IMR-90 (cell line): ENCODE measurements at regions not wholly inside any gene's neighbourhood (a gene's known extent, or its start where the extent isn't known, plus 50 kb on each side); places are given as distances from the start of the nearest gene placed in this dataset.

Experiments used
- BHLHE40 ChIP-seq: fragments of 150-350 bp; IDR thresholded peaks from 2 replicates; pipeline ENCODE4 v1.6.1; 2016; ENCODE audit warnings: mild to moderate bottlenecking, low read depth, low read length
- CTCF ChIP-seq: conservative IDR thresholded peaks from 2 replicates; pipeline ENCODE4 v1.5.1; 2012; ENCODE audit warnings: mild to moderate bottlenecking, low read depth, low read length, improper control_type of control experiment
- FOS ChIP-seq: fragments of 150-350 bp; IDR thresholded peaks from 2 replicates; pipeline ENCODE4 v1.6.1; 2016; ENCODE audit warnings: low read depth, low read length
- MAZ ChIP-seq: IDR thresholded peaks from 2 replicates; pipeline ENCODE4 v1.6.1; 2012; ENCODE audit warnings: low read depth, mild to moderate bottlenecking, low read length, improper control_type of control experiment, moderate library complexity, borderline replicate concordance
- MXI1 ChIP-seq: IDR thresholded peaks from 2 replicates; pipeline ENCODE4 v1.6.1; 2012; ENCODE audit warnings: low read depth, mild to moderate bottlenecking, low read length, moderate library complexity, borderline replicate concordance
- POLR2A ChIP-seq: IDR thresholded peaks from 2 replicates; pipeline ENCODE4 v1.6.1; 2012; ENCODE audit warnings: mild to moderate bottlenecking, low read depth, low read length
- RCOR1 ChIP-seq: IDR thresholded peaks from 2 replicates; pipeline ENCODE4 v1.6.1; 2012; ENCODE audit warnings: mild to moderate bottlenecking, low read length, improper control_type of control experiment; ENCODE audit not compliant: insufficient replicate concordance
- SMC3 ChIP-seq: fragments of 150-350 bp; IDR thresholded peaks from 2 replicates; pipeline ENCODE4 v1.6.1; 2016; ENCODE audit warnings: low read depth, mild to moderate bottlenecking, antibody characterized with exemption, low read length, moderate library complexity
- TF ChIP-seq, protein P1 (sequence below): fragments of 150-350 bp; IDR thresholded peaks from 2 replicates; pipeline ENCODE4 v1.6.1; 2017; ENCODE audit warnings: mild to moderate bottlenecking, antibody characterized with exemption, low read length, low read depth
- TF ChIP-seq, protein P2 (sequence below): fragments of 150-350 bp; IDR thresholded peaks from 2 replicates; pipeline ENCODE4 v1.6.1; 2016; ENCODE audit warnings: low read depth, mild to moderate bottlenecking, low read length, moderate library complexity, borderline replicate concordance

- TF ChIP-seq CTCF (no peak), POLR2A (no peak), MAZ (no peak), FOS (no peak), MXI1 (no peak), BHLHE40 (no peak), SMC3 (no peak), RCOR1 (no peak)
- TF ChIP-seq, protein P1, sequence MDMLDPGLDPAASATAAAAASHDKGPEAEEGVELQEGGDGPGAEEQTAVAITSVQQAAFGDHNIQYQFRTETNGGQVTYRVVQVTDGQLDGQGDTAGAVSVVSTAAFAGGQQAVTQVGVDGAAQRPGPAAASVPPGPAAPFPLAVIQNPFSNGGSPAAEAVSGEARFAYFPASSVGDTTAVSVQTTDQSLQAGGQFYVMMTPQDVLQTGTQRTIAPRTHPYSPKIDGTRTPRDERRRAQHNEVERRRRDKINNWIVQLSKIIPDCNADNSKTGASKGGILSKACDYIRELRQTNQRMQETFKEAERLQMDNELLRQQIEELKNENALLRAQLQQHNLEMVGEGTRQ = no peak
- TF ChIP-seq, protein P2, sequence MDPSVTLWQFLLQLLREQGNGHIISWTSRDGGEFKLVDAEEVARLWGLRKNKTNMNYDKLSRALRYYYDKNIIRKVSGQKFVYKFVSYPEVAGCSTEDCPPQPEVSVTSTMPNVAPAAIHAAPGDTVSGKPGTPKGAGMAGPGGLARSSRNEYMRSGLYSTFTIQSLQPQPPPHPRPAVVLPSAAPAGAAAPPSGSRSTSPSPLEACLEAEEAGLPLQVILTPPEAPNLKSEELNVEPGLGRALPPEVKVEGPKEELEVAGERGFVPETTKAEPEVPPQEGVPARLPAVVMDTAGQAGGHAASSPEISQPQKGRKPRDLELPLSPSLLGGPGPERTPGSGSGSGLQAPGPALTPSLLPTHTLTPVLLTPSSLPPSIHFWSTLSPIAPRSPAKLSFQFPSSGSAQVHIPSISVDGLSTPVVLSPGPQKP = no peak
These were observed 125.4 kb downstream of the PSAT1 start for GRCh38 chr9:78422309-78422708.
